Brain microvascular endothelial cell (primary cell): ENCODE measurements at regions not wholly inside any gene's neighbourhood (a gene's known extent, or its start where the extent isn't known, plus 50 kb on each side); places are given as distances from the start of the nearest gene placed in this dataset.

Experiments
- DNase-seq: peaks from one replicate; pipeline ENCODE4 v3.0.0-alpha.2; 2020
- H3K27ac ChIP-seq: fragments of 250-450 bp; sonication (Bioruptor Pico); 2 replicates; pipeline ENCODE4 v1.5.1; 2020; ENCODE audit warnings: mild to moderate bottlenecking, moderate library complexity
- H3K27me3 ChIP-seq: fragments of 250-450 bp; sonication (Bioruptor Pico); replicated peaks from 2 replicates; pipeline ENCODE4 v1.5.1; 2020; ENCODE audit warnings: mild to moderate bottlenecking
- H3K36me3 ChIP-seq: fragments of 250-450 bp; sonication (Bioruptor Pico); replicated peaks from 2 replicates; pipeline ENCODE4 v1.5.1; 2020; ENCODE audit warnings: mild to moderate bottlenecking
- H3K4me3 ChIP-seq: 2 replicates; pipeline ENCODE4 v1.5.1; 2011; ENCODE audit warnings: low read depth, mild to moderate bottlenecking, control low read depth, low read length, moderate library complexity
- in situ Hi-C: cut with HindIII; loops from 2 replicates; pipeline ENCODE4 v1.10.0; 2017; ENCODE audit warnings: low sequenced_read_pairs, low pct_ligation_motif_present
- TF ChIP-seq, protein P1 (sequence below): IDR thresholded peaks from 2 replicates; pipeline ENCODE4 v1.5.1; 2011; ENCODE audit warnings: low read depth, mild to moderate bottlenecking, moderate library complexity, low read length, control low read depth, inconsistent platforms; ENCODE audit errors: missing control alignments

DNA sequence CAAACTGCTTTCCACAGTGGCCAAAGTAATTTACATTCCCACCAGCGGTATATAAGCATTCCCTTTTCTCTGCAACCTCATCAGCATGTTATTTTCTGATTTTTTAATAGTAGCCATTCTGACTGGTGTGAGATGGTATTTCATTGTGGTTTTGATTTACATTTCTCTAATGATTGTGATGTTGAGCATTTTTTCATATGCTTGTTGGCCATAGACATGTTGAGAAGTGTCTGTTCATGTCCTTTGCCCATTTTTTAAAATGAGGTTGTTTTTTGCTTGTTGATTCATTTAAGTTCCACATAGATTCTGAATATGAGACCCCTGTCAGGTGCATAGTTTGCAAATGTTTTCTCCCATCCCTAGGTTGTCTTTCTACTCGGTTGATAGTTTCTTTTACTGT lies 254.5 kb upstream of the MPDZ start:
- in situ Hi-C loops = no loop called here
- DNase-seq = no peak
- H3K27ac ChIP-seq = no peak overlapping the region
- no peak overlapping the region for H3K4me3 ChIP-seq
- H3K36me3 ChIP-seq = no peaks in the 10 kb centered on the region
- TF ChIP-seq, protein P1, sequence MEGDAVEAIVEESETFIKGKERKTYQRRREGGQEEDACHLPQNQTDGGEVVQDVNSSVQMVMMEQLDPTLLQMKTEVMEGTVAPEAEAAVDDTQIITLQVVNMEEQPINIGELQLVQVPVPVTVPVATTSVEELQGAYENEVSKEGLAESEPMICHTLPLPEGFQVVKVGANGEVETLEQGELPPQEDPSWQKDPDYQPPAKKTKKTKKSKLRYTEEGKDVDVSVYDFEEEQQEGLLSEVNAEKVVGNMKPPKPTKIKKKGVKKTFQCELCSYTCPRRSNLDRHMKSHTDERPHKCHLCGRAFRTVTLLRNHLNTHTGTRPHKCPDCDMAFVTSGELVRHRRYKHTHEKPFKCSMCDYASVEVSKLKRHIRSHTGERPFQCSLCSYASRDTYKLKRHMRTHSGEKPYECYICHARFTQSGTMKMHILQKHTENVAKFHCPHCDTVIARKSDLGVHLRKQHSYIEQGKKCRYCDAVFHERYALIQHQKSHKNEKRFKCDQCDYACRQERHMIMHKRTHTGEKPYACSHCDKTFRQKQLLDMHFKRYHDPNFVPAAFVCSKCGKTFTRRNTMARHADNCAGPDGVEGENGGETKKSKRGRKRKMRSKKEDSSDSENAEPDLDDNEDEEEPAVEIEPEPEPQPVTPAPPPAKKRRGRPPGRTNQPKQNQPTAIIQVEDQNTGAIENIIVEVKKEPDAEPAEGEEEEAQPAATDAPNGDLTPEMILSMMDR = no peak
- H3K27me3 ChIP-seq = no peaks in the 10 kb centered on the region

DNA sequence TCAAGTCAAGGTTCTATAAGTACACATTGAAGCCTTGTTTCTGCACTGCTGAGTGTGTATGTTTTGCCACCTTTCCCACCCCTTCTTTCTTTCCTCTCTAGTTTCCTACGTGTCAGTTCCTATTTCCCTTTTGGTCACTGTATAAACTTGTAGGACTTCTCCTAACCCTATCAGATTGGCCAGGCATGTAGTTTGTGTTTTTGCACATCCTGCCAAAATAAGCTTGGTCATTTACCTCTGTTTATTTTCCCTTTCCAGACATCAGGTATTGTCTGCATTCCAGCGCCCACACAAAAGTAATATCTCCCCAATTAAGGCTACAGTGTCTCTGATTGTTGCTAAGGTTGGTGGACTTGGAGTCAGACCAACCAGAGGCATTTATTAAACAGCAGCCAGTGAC lies 252.9 kb upstream of the MPDZ start:
- no peak overlapping the region for H3K27ac ChIP-seq
- no peaks in the 10 kb centered on the region for H3K27me3 ChIP-seq
- H3K4me3 ChIP-seq = no peak overlapping the region
- no peaks in the 10 kb centered on the region for H3K36me3 ChIP-seq
- TF ChIP-seq, protein P1 = no peak
- in situ Hi-C loops = no loop called here
- no peak for DNase-seq

GRCh38 chr9:13529321-13530104 lies 250.0 kb upstream of the MPDZ start:
- H3K4me3 ChIP-seq = no peak overlapping the region
- DNase-seq = no peak

DNA sequence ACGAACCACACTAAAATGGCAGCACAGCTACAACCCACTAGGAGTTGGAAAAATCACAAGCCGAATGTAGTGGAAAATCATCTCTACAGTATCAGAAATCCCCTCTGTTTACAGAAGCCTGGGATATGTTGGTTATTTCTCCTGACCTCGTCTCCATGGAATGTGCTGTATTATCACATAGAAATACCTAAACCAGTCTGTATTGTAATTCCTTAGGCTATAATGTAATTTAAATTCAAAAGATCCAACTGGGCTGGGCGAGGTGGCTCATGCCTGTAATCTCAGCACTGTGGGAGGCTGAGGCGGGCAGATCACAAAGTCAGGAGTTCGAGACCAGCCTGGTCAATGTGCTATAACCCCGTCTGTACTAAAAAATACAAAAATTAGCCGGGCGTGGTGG lies 244.8 kb upstream of the MPDZ start:
- in situ Hi-C loops = no loop called here
- Histone ChIP-seq H3K27ac (no peak overlapping the region), H3K36me3 (no peaks in the 10 kb centered on the region), H3K27me3 (no peaks in the 10 kb centered on the region), H3K4me3 (no peak overlapping the region)
- TF ChIP-seq, protein P1 = no peak
- peak; percentile 44 for DNase-seq

More at GRCh38 chr9:13529321-13530104, 250.0 kb upstream of the MPDZ start:
- Histone ChIP-seq H3K27ac (no peak overlapping the region), H3K36me3 (no peaks in the 10 kb centered on the region), H3K27me3 (no peaks in the 10 kb centered on the region)
- TF ChIP-seq, protein P1 = no peak
- in situ Hi-C loops = no loop called here

DNA sequence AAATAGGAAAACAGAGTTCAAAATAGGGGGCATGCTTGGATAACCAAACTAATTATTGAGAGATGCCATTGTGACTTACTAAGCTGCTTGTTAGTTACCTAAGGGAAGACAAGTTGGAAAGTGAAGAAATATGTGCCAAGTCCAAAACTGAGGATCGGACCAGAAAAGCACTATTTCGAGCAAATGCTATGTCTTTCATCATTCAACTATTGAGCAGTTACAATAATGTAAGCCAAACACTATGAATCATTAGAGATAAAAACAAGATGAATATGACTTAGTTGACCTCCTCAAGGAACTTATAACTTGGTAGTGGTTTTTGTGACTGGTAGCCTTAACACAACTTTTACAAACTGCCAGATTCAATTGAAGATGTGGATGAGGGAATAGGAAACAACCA lies 240.6 kb upstream of the MPDZ start:
- Histone ChIP-seq H3K27ac (no peak overlapping the region), H3K4me3 (no peak overlapping the region), H3K27me3 (no peaks in the 10 kb centered on the region), H3K36me3 (no peaks in the 10 kb centered on the region)
- in situ Hi-C loops = no loop called here
- DNase-seq = no peak
- TF ChIP-seq, protein P1 = no peak
